ENCODE measurements at regions not wholly inside any gene's neighbourhood (a gene's known extent, or its start where the extent isn't known, plus 50 kb on each side); places are given as distances from the start of the nearest gene placed in this dataset.

DNA sequence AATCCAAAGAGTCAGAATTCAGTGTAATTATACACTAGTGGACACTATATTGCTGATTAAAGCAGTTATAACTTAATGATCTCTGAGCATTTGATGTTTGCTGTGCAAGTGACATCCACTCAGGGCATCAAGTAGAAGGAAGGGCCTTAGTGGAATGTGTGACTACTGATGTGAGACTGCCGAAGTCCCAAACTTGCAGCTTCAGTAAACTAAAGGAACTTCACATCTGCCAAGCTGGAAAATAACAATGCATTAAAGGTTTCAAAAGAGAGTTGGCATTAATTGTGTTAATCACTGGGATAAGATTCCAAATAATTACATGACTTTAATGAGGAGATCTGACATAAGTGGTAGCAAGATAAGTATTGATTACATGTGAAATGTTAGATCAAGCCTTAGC is 52.5 kb upstream of the SLC25A4 start:
- Mint-ChIP-seq H3K9me3 (peaks cover 4% of the 10 kb centered on the region), H3K27ac (peak overlapping the region; percentile 3 to 46 (median 16)), H3K27me3 (ENCODE audit: low read depth) (no peaks in the 10 kb centered on the region), H3K4me1 (no peaks in the 10 kb centered on the region), H3K36me3 (ENCODE audit: low read depth) (no peaks in the 10 kb centered on the region), H3K4me3 (no peak overlapping the region)
- TF ChIP-seq, protein P1, sequence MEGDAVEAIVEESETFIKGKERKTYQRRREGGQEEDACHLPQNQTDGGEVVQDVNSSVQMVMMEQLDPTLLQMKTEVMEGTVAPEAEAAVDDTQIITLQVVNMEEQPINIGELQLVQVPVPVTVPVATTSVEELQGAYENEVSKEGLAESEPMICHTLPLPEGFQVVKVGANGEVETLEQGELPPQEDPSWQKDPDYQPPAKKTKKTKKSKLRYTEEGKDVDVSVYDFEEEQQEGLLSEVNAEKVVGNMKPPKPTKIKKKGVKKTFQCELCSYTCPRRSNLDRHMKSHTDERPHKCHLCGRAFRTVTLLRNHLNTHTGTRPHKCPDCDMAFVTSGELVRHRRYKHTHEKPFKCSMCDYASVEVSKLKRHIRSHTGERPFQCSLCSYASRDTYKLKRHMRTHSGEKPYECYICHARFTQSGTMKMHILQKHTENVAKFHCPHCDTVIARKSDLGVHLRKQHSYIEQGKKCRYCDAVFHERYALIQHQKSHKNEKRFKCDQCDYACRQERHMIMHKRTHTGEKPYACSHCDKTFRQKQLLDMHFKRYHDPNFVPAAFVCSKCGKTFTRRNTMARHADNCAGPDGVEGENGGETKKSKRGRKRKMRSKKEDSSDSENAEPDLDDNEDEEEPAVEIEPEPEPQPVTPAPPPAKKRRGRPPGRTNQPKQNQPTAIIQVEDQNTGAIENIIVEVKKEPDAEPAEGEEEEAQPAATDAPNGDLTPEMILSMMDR (IDR thresholded peaks at IDR 0.05; ENCODE audit: unreplicated experiment in 3 of 3): no peak

DNA sequence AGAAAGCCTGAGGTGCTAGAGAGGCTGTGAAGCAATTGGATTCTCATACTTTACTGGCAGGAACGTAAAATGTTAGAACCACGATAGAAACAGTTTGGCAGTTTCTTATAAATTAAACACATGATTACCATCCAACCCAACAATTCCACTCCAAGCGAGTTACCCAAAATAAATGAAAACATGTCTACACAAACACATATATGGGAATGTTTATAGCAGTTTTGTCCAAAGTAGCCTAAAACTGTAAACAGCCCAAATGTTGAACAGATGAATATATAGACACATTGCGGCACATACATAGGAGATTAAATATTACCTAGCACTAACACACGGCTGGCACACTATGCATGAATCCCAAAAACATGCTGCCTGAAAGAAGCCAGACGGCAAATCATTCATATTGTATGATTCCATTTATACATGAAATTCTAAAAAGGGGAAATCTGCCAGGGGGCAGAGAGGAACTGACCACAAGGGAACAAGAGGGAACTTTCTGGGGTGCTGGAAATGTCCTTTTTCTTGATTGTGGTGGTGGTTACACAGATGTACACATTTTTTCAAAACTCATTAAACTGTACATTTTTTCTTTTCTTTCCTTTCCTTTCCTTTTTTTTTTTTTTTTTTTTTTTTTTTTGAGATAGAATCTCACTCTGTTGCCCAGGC is 50.4 kb upstream of the SLC25A4 start:
- Mint-ChIP-seq H3K27me3 (ENCODE audit: low read depth) (no peaks in the 10 kb centered on the region), H3K4me3 (no peak overlapping the region), H3K9me3 (peaks cover 4% of the 10 kb centered on the region), H3K27ac (no peak overlapping the region), H3K36me3 (ENCODE audit: low read depth) (no peaks in the 10 kb centered on the region), H3K4me1 (no peaks in the 10 kb centered on the region)
- TF ChIP-seq, protein P1 (IDR thresholded peaks at IDR 0.05; ENCODE audit: unreplicated experiment in 3 of 3): no peak

Data from nephron (organoid).